GM21381 (cell line): ENCODE measurements at regions not wholly inside any gene's neighbourhood (a gene's known extent, or its start where the extent isn't known, plus 50 kb on each side); places are given as distances from the start of the nearest gene placed in this dataset.
"Not testable (repeated sequence)": the region's sequence is repeated elsewhere in the genome, so short reads cannot be mapped to it uniquely, and the experiment has no call there.

Source experiments
- ATAC-seq: cut with Tn5 transposase; IDR thresholded peaks from one replicate; pipeline ENCODE4 v1.9.1; 2021; ENCODE audit warnings: mild to moderate bottlenecking, moderate library complexity; ENCODE audit not compliant: unreplicated experiment

- no peak for ATAC-seq
These were observed 415.3 kb upstream of the SETBP1 start for GRCh38 chr18:44265437-44265836.

DNA sequence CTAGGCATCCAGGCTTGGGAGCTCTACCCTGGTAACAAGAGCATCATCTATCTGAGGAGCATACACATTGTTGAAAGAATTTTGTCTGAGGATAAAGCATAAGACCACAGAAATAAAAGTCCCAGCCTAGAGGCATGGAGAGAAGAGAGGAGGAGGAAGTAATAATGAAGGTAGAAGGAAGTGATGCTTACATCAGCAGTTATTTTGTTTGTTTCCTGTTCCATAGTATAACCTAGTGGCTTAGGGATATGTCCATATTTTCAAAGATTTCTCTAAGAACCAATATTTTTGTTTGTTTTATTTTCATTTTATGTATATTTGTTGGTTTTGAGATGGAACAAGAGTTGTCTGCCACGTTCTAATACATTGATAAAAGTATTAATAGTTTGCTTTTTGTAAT lies 407.4 kb upstream of the SETBP1 start:
- ATAC-seq, result no peak

- no peak for ATAC-seq
These were observed 400.2 kb upstream of the SETBP1 start for GRCh38 chr18:44280479-44280878.

DNA sequence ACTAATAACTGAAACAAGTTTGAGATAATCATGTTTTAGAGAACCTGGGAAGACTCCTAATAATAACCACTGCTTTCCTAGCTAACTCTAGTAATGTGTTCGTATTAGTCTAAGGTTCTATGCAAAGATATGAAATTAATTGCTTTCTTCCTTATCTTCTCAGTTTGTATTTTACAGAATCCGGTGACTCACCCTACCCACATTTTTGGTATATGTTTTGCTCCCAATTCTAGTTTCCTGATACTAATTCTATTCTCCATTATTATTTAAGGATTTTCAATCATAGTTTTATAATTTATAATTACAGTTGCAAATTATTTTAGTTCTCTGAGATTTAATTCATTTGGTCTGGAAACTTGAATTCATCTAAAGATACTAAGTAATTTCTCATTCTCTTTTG lies 394.6 kb upstream of the SETBP1 start:
- ATAC-seq, result no peak

DNA sequence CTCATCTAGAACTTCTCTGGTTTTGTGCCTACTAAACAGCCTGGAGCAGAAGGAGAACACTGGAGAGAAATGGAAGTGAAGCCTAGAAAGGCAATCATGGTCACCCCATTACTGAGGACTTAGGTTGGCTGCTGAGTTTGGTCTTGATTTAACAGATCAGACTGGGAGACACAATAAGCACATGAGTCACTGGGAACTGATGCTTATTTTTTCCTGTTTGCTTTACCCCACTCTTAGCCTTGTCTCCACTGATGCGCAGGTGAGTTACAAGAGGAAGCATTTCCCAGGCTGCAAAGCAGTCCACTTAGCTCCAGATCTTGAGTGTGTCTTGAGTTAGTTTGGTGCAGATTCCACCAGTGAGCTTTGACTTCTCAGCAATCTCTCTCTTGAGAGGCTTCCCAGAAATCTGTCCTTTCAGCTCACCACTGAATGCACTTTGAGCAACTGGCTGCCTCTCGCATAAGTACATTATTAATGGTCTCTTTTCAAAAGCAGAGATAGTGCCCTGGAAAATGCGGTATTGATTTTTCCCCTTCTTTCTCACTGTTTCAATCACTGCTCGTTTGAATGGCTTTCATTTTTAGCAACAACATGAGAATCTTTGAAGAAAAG lies 390.2 kb upstream of the SETBP1 start:
- ATAC-seq, result no peak

GRCh38 chr18:44298566-44298965 lies 382.1 kb upstream of the SETBP1 start:
- ATAC-seq, result no peak

DNA sequence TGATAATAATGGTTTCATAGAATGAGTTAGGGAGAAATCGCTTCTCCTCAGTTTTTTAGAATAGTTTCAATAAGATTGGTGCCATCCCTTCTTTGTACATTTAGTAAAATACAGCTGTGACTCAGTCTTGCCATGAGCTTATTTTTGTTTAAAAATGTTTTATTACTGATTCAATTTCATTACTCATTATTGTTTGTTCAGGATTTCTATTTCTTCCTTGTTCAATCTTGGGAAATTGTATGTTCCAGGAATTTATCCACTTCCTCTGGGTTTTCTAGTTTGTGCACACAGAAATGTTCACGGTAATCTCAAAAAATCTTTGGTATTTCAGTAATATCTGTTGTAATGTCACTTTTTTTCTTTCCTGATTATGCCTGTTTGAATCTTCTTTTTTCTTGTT lies 371.5 kb upstream of the SETBP1 start:
- no peak for ATAC-seq

DNA sequence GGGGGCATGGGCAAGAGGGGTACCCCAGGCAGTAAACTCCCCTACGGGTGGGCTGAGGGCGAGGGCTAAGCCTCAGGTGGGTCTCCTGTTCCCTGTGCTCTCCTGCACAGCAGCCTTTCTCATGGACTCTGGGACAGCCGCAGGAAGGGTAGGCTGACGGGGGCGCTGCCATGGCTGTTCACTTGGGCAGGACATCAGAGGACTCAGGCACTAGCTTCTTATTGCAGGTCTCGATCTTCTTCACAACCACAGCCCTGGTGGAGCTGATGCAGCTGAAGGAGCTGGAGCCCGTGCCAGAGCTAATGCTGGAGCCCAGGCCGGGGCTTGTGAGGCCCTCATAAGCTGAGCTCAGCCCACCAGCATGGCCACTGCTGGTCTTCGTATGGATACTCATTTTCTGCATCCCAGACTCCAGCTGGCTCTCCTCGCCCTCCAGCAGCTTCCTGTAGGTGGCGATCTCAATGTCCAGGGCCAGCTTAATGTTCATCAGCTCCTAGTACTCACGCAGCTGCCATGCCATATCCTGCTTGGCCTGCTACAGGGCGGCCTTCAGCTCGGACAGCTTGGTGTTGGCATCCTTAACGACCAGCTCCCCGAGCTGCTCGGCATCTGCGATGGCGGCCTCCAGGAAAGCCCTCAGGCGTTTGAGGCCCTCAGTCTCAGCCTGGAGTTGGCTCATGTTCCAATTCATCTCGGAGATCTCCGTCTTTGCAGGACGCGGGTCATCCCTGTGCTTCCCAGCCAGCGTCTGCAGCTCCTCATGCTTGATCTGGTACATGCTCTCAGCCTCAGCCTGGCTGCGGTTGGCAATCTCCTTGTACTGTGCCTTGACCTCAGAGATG lies 359.8 kb upstream of the SETBP1 start:
- no peak for ATAC-seq

- ATAC-seq, result no peak
These were observed 358.7 kb upstream of the SETBP1 start for GRCh38 chr18:44321868-44322590.

DNA sequence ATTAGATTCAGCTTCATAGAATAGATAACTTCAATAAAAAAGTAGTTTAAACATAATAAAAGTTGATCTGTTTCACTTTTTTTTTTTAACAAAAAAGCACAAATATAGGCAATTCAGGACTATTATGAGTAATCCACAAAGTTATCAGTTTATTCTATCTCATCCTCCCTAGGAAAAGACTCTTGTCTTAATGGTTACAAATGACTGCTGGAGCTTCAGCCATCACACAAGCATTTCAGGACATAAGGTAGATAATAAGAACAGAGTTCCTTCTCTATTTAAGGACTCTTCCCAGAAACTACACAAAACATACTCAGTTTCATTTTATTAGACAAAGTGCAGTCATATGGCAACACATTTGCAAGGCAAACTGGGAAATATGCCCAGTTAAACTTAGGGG lies 357.6 kb upstream of the SETBP1 start:
- ATAC-seq, result no peak

GRCh38 chr18:44324361-44324760 lies 356.3 kb upstream of the SETBP1 start:
- ATAC-seq, result no peak

DNA sequence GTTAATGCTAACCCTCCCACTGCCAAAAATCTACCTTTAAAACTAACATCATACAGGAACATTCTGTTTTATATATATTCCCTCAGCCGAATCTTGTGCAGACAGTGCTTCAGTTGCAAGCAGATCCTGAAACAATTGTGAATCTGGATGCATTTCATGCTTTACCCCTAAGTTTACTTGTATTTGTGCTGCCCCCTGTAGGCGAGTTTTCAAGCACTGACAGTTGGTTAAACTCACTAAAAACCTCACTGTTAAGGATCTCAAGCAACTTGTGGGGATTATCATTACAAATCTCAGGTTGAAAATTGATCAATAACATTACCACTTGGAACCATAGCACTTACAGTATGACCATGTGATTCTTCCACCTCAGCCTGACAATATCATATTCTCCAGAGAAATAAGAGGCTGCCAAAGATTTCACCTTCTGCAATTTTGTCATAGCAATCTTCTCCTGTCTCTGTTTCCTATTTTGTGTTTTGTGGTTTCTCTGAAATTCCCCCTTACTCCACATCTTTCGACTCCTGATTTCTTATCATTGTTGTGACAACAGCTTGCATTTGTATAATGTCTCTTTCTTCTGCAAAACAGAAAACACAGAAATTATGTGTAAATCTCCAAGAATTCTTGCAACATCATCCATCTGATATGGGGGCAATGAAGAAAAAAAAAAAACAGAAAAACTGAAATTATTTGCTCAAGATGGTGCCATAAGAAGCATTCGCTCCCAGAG lies 354.6 kb upstream of the SETBP1 start:
- ATAC-seq, result no peak

- no peak for ATAC-seq
These were observed 348.8 kb upstream of the SETBP1 start for GRCh38 chr18:44331656-44332570.

DNA sequence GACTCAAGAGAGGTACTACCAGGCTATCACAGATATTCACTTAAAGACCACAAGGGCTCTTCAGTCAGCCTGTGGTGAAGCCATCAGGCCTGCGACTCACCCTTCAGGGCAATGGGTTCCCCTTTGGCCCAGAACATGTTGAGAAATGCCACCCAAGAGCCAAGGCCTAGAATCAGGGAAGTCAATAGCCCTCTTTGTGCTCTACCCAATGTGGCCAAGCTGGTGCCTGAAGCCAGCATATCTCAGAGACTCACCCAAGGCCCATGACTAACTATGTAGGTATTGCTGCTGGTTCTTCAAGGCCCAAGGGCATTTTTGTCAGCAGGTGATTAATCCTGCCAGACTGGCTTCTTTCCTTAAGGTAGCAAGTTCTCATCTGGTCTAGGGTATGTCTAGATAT lies 338.9 kb upstream of the SETBP1 start:
- no peak for ATAC-seq

DNA sequence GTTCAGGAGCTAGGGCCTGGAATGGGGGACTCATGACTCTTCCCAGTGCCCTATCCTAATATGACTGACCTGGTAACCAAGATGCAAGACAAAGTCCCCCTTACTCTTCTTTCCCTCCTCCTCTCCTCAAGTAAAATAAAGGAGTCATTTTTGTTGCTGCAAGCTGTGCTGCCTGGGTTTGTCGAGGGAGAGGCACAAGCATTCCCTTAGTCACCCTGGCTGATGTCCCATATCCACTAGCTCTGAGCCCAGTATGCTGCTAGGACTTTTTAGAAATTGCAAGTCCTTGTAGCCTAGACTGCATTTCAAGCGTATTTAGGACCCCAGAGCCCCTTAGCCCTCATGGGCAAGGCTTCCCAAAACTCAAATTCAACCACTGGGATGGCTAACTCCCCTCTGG lies 338.5 kb upstream of the SETBP1 start:
- ATAC-seq, result no peak

- no peak for ATAC-seq
These were observed 337.7 kb upstream of the SETBP1 start for GRCh38 chr18:44342946-44343345.

GRCh38 chr18:44343570-44343969 lies 337.1 kb upstream of the SETBP1 start:
- no peak for ATAC-seq

DNA sequence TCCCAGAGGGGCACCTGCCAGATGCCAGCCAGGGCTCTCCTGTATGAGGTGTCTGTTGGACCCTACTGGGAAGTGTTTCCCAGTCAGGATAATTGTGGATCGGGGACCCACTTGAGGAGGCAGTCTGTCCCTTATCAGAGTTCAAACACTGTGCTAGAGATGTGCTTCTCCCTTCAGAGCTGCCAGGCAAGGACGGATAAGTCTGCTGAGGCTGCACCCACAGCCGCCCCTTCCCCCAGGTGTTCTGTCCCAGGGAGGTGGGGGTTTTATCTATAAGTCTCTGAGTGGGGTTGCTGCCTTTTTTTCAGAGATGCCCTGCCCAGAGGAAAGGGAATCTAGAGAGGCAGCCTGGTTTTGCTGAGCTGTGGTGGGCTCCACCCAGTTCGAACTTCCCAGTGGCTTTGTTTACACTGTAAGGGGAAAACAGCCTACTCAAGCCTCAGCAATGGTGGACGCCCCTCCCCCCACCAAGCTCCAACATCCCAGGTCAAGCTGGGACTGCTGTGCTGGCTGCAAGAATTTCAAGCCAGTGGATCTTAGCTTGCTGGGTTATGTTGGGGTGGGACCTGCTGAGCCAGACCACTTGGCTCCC lies 324.0 kb upstream of the SETBP1 start:
- no peak for ATAC-seq

- no peak for ATAC-seq
These were observed 322.3 kb upstream of the SETBP1 start for GRCh38 chr18:44358402-44358801.

DNA sequence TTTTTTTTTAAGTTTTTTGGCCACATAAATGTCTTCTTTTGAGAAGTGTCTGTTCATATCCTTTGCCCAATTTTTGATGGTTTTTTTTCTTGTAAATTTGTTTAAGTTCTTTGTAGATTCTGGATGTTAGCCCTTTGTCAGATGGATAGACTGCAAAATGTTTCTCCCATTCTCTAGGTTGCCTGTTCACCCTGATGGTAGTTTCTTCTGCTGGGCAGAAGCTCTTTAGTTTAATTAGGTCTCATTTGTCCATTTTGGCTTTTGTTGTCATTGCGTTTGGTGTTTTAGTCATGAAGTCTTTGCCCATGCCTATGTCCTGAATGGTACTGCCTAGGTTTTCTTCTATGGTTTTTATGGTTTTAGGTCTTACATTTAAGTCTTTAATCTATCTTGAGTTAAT lies 320.9 kb upstream of the SETBP1 start:
- ATAC-seq, result not testable (repeated sequence)
